ENCODE measurements at regions not wholly inside any gene's neighbourhood (a gene's known extent, or its start where the extent isn't known, plus 50 kb on each side); places are given as distances from the start of the nearest gene placed in this dataset.

DNA sequence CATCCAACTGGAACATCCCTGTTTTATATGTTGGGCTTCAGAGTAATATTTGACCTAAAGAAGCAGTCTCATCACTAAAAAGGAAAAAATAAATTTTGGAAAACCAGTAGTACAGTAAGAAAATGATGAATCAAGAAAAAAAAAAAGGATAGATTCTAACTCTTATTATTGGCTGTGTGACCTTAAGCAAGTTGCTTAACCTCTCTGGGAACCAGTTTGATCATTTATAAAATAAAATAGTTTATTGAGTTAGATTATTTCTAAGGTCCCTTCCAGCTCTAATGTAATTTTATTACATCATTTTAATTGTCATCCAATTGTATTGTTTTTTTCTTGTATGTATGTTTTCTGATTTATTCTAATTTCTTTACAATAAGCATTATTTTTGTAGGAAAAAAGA is 127.0 kb downstream of the PRELID2 start:
- Histone ChIP-seq H3K9me3 (ENCODE audit: control insufficient read depth in 4 of 4, insufficient read depth in 3 of 4, low read length in 3 of 4) (no peaks in the 10 kb centered on the region), H3K27me3 (ENCODE audit: control insufficient read depth in 3 of 3, insufficient read depth in 3 of 3, low read length in 2 of 3) (no peaks in the 10 kb centered on the region), H3K9ac (ENCODE audit: insufficient read depth in 1 of 2, low read length in 2 of 2) (no peak overlapping the region), H3K4me3 (no peak overlapping the region), H3K36me3 (ENCODE audit: control insufficient read depth in 4 of 4, insufficient read depth in 4 of 4, low read length in 4 of 4) (no peaks in the 10 kb centered on the region), H3K4me1 (ENCODE audit: control insufficient read depth in 5 of 5, insufficient read depth in 5 of 5, low read length in 5 of 5) (no peaks in the 10 kb centered on the region), H3K27ac (ENCODE audit: low read depth in 1 of 2, low read length in 1 of 2) (no peak overlapping the region)
- ATAC-seq (ENCODE audit: insufficient read depth, low FRiP score) (no peak), DNase-seq (no peak)
- no peak for TF ChIP-seq CTCF (IDR thresholded peaks at IDR 0.05; ENCODE audit: control extremely low read depth, extremely low read depth)

- no peak overlapping the region for H3K4me3 ChIP-seq
- TF ChIP-seq CTCF (IDR thresholded peaks at IDR 0.05; ENCODE audit: control extremely low read depth, extremely low read depth), result no peak
- WGBS, 2 donors, result 90 to 91% methylated on average over 3 of the region's 3 CpGs
- DNase-seq (no peak), ATAC-seq (ENCODE audit: insufficient read depth, low FRiP score) (no peak)
- no peak overlapping the region for H3K9ac ChIP-seq (ENCODE audit: insufficient read depth in 1 of 2, low read length in 2 of 2)
- no peaks in the 10 kb centered on the region for H3K36me3 ChIP-seq (ENCODE audit: control insufficient read depth in 4 of 4, insufficient read depth in 4 of 4, low read length in 4 of 4)
- no peaks in the 10 kb centered on the region for H3K9me3 ChIP-seq (ENCODE audit: control insufficient read depth in 4 of 4, insufficient read depth in 3 of 4, low read length in 3 of 4)
- no peaks in the 10 kb centered on the region for H3K4me1 ChIP-seq (ENCODE audit: control insufficient read depth in 5 of 5, insufficient read depth in 5 of 5, low read length in 5 of 5)
- no peak overlapping the region for H3K27ac ChIP-seq (ENCODE audit: low read depth in 1 of 2, low read length in 1 of 2)
- no peaks in the 10 kb centered on the region for H3K27me3 ChIP-seq (ENCODE audit: control insufficient read depth in 3 of 3, insufficient read depth in 3 of 3, low read length in 2 of 3)
Measured at GRCh38 chr5:145704724-145705123, 130.4 kb downstream of the PRELID2 start.

GRCh38 chr5:145703856-145704255 is 131.3 kb downstream of the PRELID2 start:
- no peak for DNase-seq
- 89 to 91% methylated on average over 4 of the region's 4 CpGs for WGBS, 2 donors
- Histone ChIP-seq H3K9ac (ENCODE audit: insufficient read depth in 1 of 2, low read length in 2 of 2) (no peak overlapping the region), H3K4me1 (ENCODE audit: control insufficient read depth in 5 of 5, insufficient read depth in 5 of 5, low read length in 5 of 5) (no peaks in the 10 kb centered on the region), H3K27me3 (ENCODE audit: control insufficient read depth in 3 of 3, insufficient read depth in 3 of 3, low read length in 2 of 3) (no peaks in the 10 kb centered on the region), H3K27ac (ENCODE audit: low read depth in 1 of 2, low read length in 1 of 2) (no peak overlapping the region), H3K9me3 (ENCODE audit: control insufficient read depth in 4 of 4, insufficient read depth in 3 of 4, low read length in 3 of 4) (no peaks in the 10 kb centered on the region), H3K36me3 (ENCODE audit: control insufficient read depth in 4 of 4, insufficient read depth in 4 of 4, low read length in 4 of 4) (no peaks in the 10 kb centered on the region), H3K4me3 (no peak overlapping the region)
- ATAC-seq (ENCODE audit: insufficient read depth, low FRiP score), result no peak
- TF ChIP-seq CTCF (IDR thresholded peaks at IDR 0.05; ENCODE audit: control extremely low read depth, extremely low read depth), result no peak

- Histone ChIP-seq H3K36me3 (ENCODE audit: control insufficient read depth in 4 of 4, insufficient read depth in 4 of 4, low read length in 4 of 4) (no peaks in the 10 kb centered on the region), H3K27me3 (ENCODE audit: control insufficient read depth in 3 of 3, insufficient read depth in 3 of 3, low read length in 2 of 3) (no peaks in the 10 kb centered on the region), H3K4me3 (no peak overlapping the region), H3K4me1 (ENCODE audit: control insufficient read depth in 5 of 5, insufficient read depth in 5 of 5, low read length in 5 of 5) (no peaks in the 10 kb centered on the region), H3K9ac (ENCODE audit: insufficient read depth in 1 of 2, low read length in 2 of 2) (no peak overlapping the region), H3K27ac (ENCODE audit: low read depth in 1 of 2, low read length in 1 of 2) (no peak overlapping the region), H3K9me3 (ENCODE audit: control insufficient read depth in 4 of 4, insufficient read depth in 3 of 4, low read length in 3 of 4) (no peaks in the 10 kb centered on the region)
- 94 to 99% methylated on average over 3 of the region's 3 CpGs for WGBS, 2 donors
- ATAC-seq (ENCODE audit: insufficient read depth, low FRiP score) (no peak), DNase-seq (no peak)
- no peak for TF ChIP-seq CTCF (IDR thresholded peaks at IDR 0.05; ENCODE audit: control extremely low read depth, extremely low read depth)
Measured at GRCh38 chr5:145701404-145701803, 133.7 kb downstream of the PRELID2 start.

Measured in lung (tissue), 11 donors.